ENCODE measurements at regions not wholly inside any gene's neighbourhood (a gene's known extent, or its start where the extent isn't known, plus 50 kb on each side); places are given as distances from the start of the nearest gene placed in this dataset.

- Histone ChIP-seq H3K9me3 (ENCODE audit: control insufficient read depth in 2 of 2, low read length in 2 of 2) (no peaks in the 10 kb centered on the region), H3K4me3 (ENCODE audit: low read length in 2 of 2) (no peak overlapping the region), H3K9ac (ENCODE audit: low read depth in 1 of 2, low read length in 2 of 2) (no peak overlapping the region), H3K27ac (ENCODE audit: low read depth in 2 of 2, low read length in 2 of 2) (no peak overlapping the region), H3K36me3 (ENCODE audit: control insufficient read depth in 2 of 2, insufficient read depth in 2 of 2, low read length in 2 of 2) (no peaks in the 10 kb centered on the region), H3K4me1 (ENCODE audit: control insufficient read depth in 2 of 2, insufficient read depth in 2 of 2, low read length in 2 of 2) (no peaks in the 10 kb centered on the region), H3K27me3 (ENCODE audit: control insufficient read depth in 2 of 2, insufficient read depth in 2 of 2, low read length in 2 of 2) (no peaks in the 10 kb centered on the region)
Measured at GRCh38 chr18:38397094-38397493, 831.5 kb upstream of the CELF4 start.

GRCh38 chr18:38386146-38386545, 820.5 kb upstream of the CELF4 start:
- H3K4me1 ChIP-seq (ENCODE audit: control insufficient read depth in 2 of 2, insufficient read depth in 2 of 2, low read length in 2 of 2), result no peaks in the 10 kb centered on the region
- H3K4me3 ChIP-seq (ENCODE audit: low read length in 2 of 2), result no peak overlapping the region
- no peaks in the 10 kb centered on the region for H3K36me3 ChIP-seq (ENCODE audit: control insufficient read depth in 2 of 2, insufficient read depth in 2 of 2, low read length in 2 of 2)
- no peak overlapping the region for H3K9ac ChIP-seq (ENCODE audit: low read depth in 1 of 2, low read length in 2 of 2)
- H3K27ac ChIP-seq (ENCODE audit: low read depth in 2 of 2, low read length in 2 of 2), result no peak overlapping the region
- no peaks in the 10 kb centered on the region for H3K27me3 ChIP-seq (ENCODE audit: control insufficient read depth in 2 of 2, insufficient read depth in 2 of 2, low read length in 2 of 2)
- H3K9me3 ChIP-seq (ENCODE audit: control insufficient read depth in 2 of 2, low read length in 2 of 2), result no peaks in the 10 kb centered on the region

GRCh38 chr18:38369772-38370690, 804.4 kb upstream of the CELF4 start:
- Histone ChIP-seq H3K27me3 (ENCODE audit: control insufficient read depth in 2 of 2, insufficient read depth in 2 of 2, low read length in 2 of 2) (no peaks in the 10 kb centered on the region), H3K27ac (ENCODE audit: low read depth in 2 of 2, low read length in 2 of 2) (no peak overlapping the region), H3K4me3 (ENCODE audit: low read length in 2 of 2) (no peak overlapping the region), H3K9ac (ENCODE audit: low read depth in 1 of 2, low read length in 2 of 2) (no peak overlapping the region), H3K9me3 (ENCODE audit: control insufficient read depth in 2 of 2, low read length in 2 of 2) (no peaks in the 10 kb centered on the region), H3K36me3 (ENCODE audit: control insufficient read depth in 2 of 2, insufficient read depth in 2 of 2, low read length in 2 of 2) (no peaks in the 10 kb centered on the region), H3K4me1 (ENCODE audit: control insufficient read depth in 2 of 2, insufficient read depth in 2 of 2, low read length in 2 of 2) (no peaks in the 10 kb centered on the region)

GRCh38 chr18:38368886-38369285, 803.3 kb upstream of the CELF4 start:
- no peak overlapping the region for H3K9ac ChIP-seq (ENCODE audit: low read depth in 1 of 2, low read length in 2 of 2)

GRCh38 chr18:38368246-38368645, 802.6 kb upstream of the CELF4 start:
- H3K4me1 ChIP-seq (ENCODE audit: control insufficient read depth in 2 of 2, insufficient read depth in 2 of 2, low read length in 2 of 2), result no peaks in the 10 kb centered on the region

More at GRCh38 chr18:38368886-38369285, 803.3 kb upstream of the CELF4 start:
- Histone ChIP-seq H3K9me3 (ENCODE audit: control insufficient read depth in 2 of 2, low read length in 2 of 2) (no peaks in the 10 kb centered on the region), H3K4me3 (ENCODE audit: low read length in 2 of 2) (no peak overlapping the region), H3K36me3 (ENCODE audit: control insufficient read depth in 2 of 2, insufficient read depth in 2 of 2, low read length in 2 of 2) (no peaks in the 10 kb centered on the region), H3K4me1 (ENCODE audit: control insufficient read depth in 2 of 2, insufficient read depth in 2 of 2, low read length in 2 of 2) (no peaks in the 10 kb centered on the region), H3K27ac (ENCODE audit: low read depth in 2 of 2, low read length in 2 of 2) (no peak overlapping the region), H3K27me3 (ENCODE audit: control insufficient read depth in 2 of 2, insufficient read depth in 2 of 2, low read length in 2 of 2) (no peaks in the 10 kb centered on the region)

GRCh38 chr18:38367473-38367872, 801.9 kb upstream of the CELF4 start:
- Histone ChIP-seq H3K27me3 (ENCODE audit: control insufficient read depth in 2 of 2, insufficient read depth in 2 of 2, low read length in 2 of 2) (no peaks in the 10 kb centered on the region), H3K27ac (ENCODE audit: low read depth in 2 of 2, low read length in 2 of 2) (no peak overlapping the region), H3K9me3 (ENCODE audit: control insufficient read depth in 2 of 2, low read length in 2 of 2) (no peaks in the 10 kb centered on the region), H3K9ac (ENCODE audit: low read depth in 1 of 2, low read length in 2 of 2) (no peak overlapping the region), H3K36me3 (ENCODE audit: control insufficient read depth in 2 of 2, insufficient read depth in 2 of 2, low read length in 2 of 2) (no peaks in the 10 kb centered on the region), H3K4me1 (ENCODE audit: control insufficient read depth in 2 of 2, insufficient read depth in 2 of 2, low read length in 2 of 2) (no peaks in the 10 kb centered on the region), H3K4me3 (ENCODE audit: low read length in 2 of 2) (no peak overlapping the region)

More at GRCh38 chr18:38368246-38368645, 802.6 kb upstream of the CELF4 start:
- Histone ChIP-seq H3K4me3 (ENCODE audit: low read length in 2 of 2) (no peak overlapping the region), H3K27me3 (ENCODE audit: control insufficient read depth in 2 of 2, insufficient read depth in 2 of 2, low read length in 2 of 2) (no peaks in the 10 kb centered on the region), H3K27ac (ENCODE audit: low read depth in 2 of 2, low read length in 2 of 2) (no peak overlapping the region), H3K9me3 (ENCODE audit: control insufficient read depth in 2 of 2, low read length in 2 of 2) (no peaks in the 10 kb centered on the region), H3K9ac (ENCODE audit: low read depth in 1 of 2, low read length in 2 of 2) (no peak overlapping the region), H3K36me3 (ENCODE audit: control insufficient read depth in 2 of 2, insufficient read depth in 2 of 2, low read length in 2 of 2) (no peaks in the 10 kb centered on the region)

GRCh38 chr18:38362286-38362792, 796.7 kb upstream of the CELF4 start:
- Histone ChIP-seq H3K9me3 (ENCODE audit: control insufficient read depth in 2 of 2, low read length in 2 of 2) (no peaks in the 10 kb centered on the region), H3K4me3 (ENCODE audit: low read length in 2 of 2) (no peak overlapping the region), H3K27ac (ENCODE audit: low read depth in 2 of 2, low read length in 2 of 2) (no peak overlapping the region), H3K9ac (ENCODE audit: low read depth in 1 of 2, low read length in 2 of 2) (no peak overlapping the region), H3K4me1 (ENCODE audit: control insufficient read depth in 2 of 2, insufficient read depth in 2 of 2, low read length in 2 of 2) (no peaks in the 10 kb centered on the region), H3K36me3 (ENCODE audit: control insufficient read depth in 2 of 2, insufficient read depth in 2 of 2, low read length in 2 of 2) (no peaks in the 10 kb centered on the region), H3K27me3 (ENCODE audit: control insufficient read depth in 2 of 2, insufficient read depth in 2 of 2, low read length in 2 of 2) (no peaks in the 10 kb centered on the region)

- Histone ChIP-seq H3K36me3 (ENCODE audit: control insufficient read depth in 2 of 2, insufficient read depth in 2 of 2, low read length in 2 of 2) (no peaks in the 10 kb centered on the region), H3K27me3 (ENCODE audit: control insufficient read depth in 2 of 2, insufficient read depth in 2 of 2, low read length in 2 of 2) (no peaks in the 10 kb centered on the region), H3K4me3 (ENCODE audit: low read length in 2 of 2) (no peak overlapping the region)
Measured at GRCh38 chr18:38358805-38359657, 793.4 kb upstream of the CELF4 start.

GRCh38 chr18:38353149-38353548, 787.6 kb upstream of the CELF4 start:
- no peaks in the 10 kb centered on the region for H3K4me1 ChIP-seq (ENCODE audit: control insufficient read depth in 2 of 2, insufficient read depth in 2 of 2, low read length in 2 of 2)
- no peak overlapping the region for H3K27ac ChIP-seq (ENCODE audit: low read depth in 2 of 2, low read length in 2 of 2)
- no peak overlapping the region for H3K9ac ChIP-seq (ENCODE audit: low read depth in 1 of 2, low read length in 2 of 2)
- no peak overlapping the region for H3K4me3 ChIP-seq (ENCODE audit: low read length in 2 of 2)
- H3K36me3 ChIP-seq (ENCODE audit: control insufficient read depth in 2 of 2, insufficient read depth in 2 of 2, low read length in 2 of 2), result no peaks in the 10 kb centered on the region
- H3K27me3 ChIP-seq (ENCODE audit: control insufficient read depth in 2 of 2, insufficient read depth in 2 of 2, low read length in 2 of 2), result no peaks in the 10 kb centered on the region
- peaks cover 0 to 3% of the 10 kb centered on the region in 2 donors for H3K9me3 ChIP-seq (ENCODE audit: control insufficient read depth in 2 of 2, low read length in 2 of 2)

More at GRCh38 chr18:38358805-38359657, 793.4 kb upstream of the CELF4 start:
- H3K27ac ChIP-seq (ENCODE audit: low read depth in 2 of 2, low read length in 2 of 2), result no peak overlapping the region
- no peak overlapping the region for H3K9ac ChIP-seq (ENCODE audit: low read depth in 1 of 2, low read length in 2 of 2)
- H3K9me3 ChIP-seq (ENCODE audit: control insufficient read depth in 2 of 2, low read length in 2 of 2), result no peaks in the 10 kb centered on the region
- no peaks in the 10 kb centered on the region for H3K4me1 ChIP-seq (ENCODE audit: control insufficient read depth in 2 of 2, insufficient read depth in 2 of 2, low read length in 2 of 2)

GRCh38 chr18:38350141-38350540, 784.5 kb upstream of the CELF4 start:
- Histone ChIP-seq H3K9me3 (ENCODE audit: control insufficient read depth in 2 of 2, low read length in 2 of 2) (peaks cover 0 to 3% of the 10 kb centered on the region in 2 donors), H3K27ac (ENCODE audit: low read depth in 2 of 2, low read length in 2 of 2) (no peak overlapping the region), H3K4me3 (ENCODE audit: low read length in 2 of 2) (no peak overlapping the region), H3K4me1 (ENCODE audit: control insufficient read depth in 2 of 2, insufficient read depth in 2 of 2, low read length in 2 of 2) (no peaks in the 10 kb centered on the region), H3K9ac (ENCODE audit: low read depth in 1 of 2, low read length in 2 of 2) (no peak overlapping the region), H3K36me3 (ENCODE audit: control insufficient read depth in 2 of 2, insufficient read depth in 2 of 2, low read length in 2 of 2) (no peaks in the 10 kb centered on the region), H3K27me3 (ENCODE audit: control insufficient read depth in 2 of 2, insufficient read depth in 2 of 2, low read length in 2 of 2) (no peaks in the 10 kb centered on the region)
